HUDEP-2 (cell line): ENCODE measurements at regions not wholly inside any gene's neighbourhood (a gene's known extent, or its start where the extent isn't known, plus 50 kb on each side); places are given as distances from the start of the nearest gene placed in this dataset.

Experiments
- DNase-seq, 76 experiments: peaks; one replicate each; lab custom pipeline; 2025; ENCODE audit not compliant: unreplicated experiment in 76 of 76; lab: John Stamatoyannopoulos, UW

DNA sequence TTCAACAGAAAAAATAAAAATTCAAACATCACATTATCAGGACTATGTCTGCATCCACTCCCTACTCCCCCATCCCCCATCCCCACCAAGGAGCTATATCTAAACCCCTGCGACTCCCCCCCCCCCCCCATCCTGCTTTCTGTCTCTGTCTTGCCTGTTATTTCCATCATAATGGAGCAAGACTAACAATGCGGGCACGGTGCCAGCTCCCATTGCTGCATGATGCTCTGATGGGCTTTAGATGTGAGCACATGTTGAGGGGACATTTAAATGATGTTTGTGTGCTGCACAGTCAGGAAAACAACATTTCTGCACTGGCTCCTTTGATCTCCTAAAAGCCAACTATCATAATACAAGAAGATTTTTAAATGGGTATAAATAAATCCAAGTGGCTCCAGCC is 644.2 kb upstream of the SETBP1 start:
- DNase-seq = no peak

DNA sequence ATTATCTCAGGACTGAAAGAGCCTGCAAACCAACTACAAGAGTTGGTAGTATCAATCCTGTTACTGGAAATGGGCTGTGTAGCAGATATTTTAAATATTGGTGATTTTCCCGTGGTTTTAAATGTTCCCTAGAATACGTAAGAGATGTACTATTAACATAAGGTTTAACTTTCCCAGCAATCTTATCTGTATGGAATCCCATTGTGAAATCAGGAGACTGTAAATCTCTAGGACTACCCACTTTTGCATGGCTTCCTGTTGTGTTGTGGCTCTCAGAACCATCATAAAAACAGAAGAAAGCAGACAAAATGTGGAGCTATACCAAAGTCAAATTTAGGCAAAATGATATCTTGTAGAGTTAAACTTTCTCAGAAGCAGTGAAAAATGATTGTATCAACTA is 641.5 kb upstream of the SETBP1 start:
- no peak for DNase-seq

DNA sequence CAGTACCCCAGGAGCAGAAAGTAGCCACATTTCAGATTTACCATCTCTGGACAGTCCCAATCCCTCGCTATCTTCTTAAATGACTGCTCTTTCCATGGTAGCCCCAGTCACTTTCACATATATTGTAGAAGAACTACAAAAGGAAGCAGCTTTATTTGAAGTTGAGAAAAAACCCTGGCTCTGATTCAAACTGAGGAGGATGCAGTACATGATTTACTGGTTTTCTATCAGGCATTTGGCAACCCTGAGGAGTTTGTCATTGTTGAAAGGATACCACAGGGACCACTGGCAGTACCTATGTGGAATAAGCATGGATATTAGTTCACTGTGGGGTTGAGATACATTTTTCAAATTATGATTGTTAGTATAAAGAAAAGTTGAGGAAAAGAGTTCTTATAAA is 640.9 kb upstream of the SETBP1 start:
- DNase-seq = no peak

DNA sequence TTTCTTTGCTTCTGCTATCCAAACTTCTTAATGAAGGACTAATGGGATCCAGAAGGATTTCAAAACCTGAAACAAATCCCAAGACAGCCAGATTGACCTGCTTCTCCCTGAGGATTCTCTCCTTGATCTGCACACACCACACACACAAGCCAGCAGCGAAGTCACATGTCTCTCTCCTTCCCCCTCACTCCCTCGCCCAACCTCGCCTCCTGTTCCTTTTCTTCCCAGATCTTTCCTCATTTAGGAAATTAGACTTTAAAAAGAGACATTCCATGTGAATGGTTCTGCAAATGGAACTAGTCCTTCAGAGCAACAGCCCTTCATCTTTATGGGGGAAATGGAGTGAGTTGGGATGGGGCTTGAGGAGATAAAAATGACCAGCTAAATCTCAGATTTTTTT is 639.1 kb upstream of the SETBP1 start:
- no peak for DNase-seq

DNA sequence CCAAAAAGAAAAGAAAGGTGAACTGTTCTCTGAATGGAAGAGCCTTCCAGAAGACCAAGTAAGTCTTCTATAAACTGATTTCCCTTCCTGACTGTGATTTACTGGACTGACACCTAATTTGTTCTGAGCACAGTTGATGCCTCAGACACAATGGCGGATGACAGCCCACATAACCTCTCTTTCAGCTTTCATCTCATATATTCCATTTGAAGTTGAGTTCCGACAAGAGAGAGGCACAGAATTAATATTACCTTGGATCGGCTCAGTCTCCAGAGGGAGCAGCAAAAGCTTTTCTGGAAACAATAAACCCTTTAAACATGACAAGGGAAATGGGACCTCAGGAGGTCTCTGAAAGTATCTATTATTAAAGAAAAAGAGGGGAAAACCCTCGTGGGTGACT is 638.7 kb upstream of the SETBP1 start:
- no peak for DNase-seq

DNA sequence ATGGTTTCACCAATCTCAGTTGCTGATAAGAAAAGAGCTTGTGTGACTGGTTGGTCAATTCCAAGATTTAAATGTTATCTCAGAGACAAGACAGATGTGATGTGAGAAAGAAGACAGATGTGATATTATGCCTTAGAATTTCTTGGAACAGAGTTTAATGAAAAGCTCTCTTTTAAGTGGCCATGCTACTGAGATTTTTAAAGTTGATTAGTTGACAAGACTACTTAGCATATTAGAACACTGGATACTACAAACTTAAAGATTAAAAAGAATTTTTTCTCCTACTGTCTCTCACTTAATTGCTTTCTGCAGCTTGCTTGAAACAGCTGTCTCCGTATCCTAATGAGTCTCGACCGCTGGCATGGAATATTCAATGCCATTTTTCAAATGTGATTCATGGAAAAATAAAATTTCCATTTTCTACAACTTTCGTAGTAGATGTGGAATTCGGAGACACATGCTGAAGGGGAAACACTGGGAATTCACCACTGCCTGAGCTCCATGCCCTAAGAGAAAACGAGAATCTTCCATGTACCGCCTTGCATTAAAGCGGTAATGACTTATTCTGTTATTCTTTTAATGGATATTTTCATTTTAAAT is 634.2 kb upstream of the SETBP1 start:
- DNase-seq = no peak

DNA sequence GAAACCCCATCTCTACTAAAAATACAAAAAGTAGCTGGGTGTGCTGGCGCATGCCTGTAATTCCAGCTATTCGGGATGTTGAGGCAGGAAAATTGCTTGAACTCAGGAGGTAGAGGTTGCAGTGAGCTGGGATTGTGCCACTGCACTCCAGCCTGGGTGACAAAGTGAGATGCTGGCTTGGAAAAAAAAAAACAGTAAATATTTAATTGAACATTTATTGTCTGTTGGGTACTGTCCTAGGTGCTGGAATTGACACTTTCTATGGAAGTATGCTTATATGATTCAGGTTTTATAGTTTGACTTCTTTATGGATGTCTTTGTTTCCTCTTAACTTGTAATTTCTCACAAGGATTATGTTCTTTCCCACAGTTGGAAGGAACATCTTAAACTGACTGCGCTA is 633.1 kb upstream of the SETBP1 start:
- no peak for DNase-seq

DNA sequence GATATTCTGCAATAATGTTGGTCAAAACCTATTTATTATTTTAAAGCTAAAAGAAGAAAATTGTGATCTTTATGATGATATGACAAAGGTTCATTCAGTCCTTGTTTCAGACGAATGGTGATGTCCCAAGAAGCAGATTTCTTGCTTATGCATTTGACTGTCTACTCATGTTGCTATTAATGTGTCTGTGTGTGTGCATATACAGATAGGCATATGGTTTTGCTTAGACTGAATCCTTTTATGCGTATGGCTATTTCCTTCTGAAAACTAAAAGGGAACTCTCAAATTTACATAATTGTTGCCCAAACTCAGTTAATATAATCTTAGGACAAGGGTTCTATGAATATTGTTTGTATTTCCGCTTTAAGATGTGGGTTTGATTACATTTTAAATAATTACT is 632.3 kb upstream of the SETBP1 start:
- no peak for DNase-seq

DNA sequence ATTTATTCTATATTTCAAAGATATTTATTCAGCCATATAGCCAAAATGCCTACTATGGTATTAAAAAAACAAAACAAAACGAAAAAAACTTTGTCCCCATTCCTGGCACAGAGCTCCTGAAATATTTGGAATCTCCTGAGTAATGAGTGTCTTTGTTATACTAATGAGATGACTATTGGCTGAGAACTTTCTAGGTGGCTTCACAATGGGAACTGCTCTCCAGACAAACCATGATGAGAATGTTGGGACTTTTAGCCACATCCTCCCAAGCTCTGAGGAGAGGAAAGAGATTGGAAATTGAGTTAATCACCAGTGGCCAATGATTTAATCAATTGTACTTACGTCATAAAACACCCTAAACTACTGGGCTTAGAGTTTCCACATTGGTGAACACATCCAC is 631.8 kb upstream of the SETBP1 start:
- DNase-seq = no peak

DNA sequence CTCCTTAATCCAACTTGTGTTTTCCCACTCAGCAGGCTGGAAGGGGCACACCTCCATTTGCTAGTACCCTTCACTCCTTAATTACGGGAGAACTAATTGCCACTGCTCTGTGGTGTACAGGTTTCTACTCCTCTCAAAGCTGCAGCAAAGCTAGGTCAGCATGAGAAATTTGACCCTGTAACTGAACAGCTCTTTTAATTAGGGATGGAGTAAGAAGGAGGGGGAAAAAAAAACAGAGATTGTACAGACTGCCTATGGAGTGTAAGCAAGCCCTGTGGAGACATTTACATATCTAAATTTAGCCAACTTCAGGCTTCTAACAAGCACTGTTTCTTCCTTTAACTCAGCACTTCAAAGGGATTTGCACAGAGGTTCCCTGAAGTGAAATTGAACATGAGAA is 629.7 kb upstream of the SETBP1 start:
- no peak for DNase-seq

DNA sequence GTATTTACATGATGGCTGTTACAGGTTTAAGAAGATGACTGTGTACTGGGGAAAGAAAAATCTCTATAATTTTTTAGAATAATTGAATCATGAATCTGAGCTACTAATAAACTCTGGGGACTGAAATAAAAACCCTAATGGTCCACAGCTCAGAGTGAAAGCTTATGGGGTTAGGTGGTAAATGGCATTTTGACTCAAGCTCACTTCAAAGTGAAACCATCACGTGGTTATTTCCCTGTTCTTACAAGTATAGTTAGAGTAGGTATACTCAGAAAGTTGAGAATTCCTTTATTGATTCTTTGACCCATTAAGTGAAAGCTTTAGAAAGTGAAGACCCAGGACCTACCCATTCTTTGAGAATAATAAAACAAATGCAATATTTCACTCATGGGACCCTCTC is 626.2 kb upstream of the SETBP1 start:
- DNase-seq = no peak

DNA sequence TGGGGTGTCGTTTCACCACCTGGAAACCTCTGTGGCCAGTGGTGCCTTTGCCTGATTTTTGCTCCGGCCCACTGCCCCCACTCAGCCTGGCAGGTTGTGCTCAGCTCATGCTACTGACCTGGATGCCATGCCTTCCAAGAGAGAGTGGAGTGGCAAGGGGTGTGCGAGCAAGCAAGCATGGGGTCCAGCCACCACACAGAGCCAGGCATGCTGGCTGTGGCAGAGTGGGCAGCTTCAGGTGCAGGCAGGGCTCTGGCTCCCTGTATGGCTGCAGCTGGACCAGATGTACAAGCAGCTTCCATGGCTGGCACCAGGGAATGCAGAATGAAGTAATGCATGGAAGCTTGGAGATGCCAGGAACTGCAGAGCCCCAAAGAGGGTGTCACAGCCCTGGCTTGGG is 620.5 kb upstream of the SETBP1 start:
- no peak for DNase-seq

DNA sequence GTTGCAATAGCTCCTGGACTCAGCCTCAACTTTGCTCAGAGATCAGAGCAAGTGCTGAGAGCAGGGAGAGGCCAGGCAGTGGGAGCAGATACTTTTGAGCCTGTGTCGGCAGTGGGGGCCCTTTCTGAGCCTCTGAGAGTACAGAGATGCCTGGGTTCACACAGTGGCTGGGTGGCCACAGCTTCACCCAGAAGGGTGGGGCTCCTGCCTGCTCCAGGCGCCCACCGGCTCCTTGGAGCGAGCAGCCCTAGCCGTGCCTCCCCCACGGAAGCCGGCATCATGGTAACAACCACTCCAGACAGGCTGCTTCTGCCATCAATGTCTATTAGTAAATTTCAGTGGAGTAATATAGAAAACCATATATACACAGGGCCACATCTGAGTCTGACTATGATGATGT is 619.2 kb upstream of the SETBP1 start:
- DNase-seq = no peak

DNA sequence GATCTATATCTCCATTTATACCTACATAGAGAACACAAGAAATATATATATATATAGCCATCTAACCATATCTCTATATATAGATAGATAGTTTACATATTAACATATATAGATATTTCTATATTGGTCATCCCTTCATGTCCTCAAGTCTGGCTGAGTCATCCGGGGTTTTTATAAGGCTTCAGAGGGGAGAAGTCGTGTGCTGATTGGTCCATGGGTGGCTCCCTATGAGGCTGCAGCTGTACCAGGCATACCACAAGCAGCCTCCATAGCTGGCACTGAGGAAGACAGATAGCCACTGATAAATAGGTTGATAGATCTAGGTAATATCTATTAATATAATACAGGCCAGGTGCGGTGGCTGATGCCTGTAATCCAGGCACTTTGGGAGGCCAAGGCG is 618.3 kb upstream of the SETBP1 start:
- no peak for DNase-seq

DNA sequence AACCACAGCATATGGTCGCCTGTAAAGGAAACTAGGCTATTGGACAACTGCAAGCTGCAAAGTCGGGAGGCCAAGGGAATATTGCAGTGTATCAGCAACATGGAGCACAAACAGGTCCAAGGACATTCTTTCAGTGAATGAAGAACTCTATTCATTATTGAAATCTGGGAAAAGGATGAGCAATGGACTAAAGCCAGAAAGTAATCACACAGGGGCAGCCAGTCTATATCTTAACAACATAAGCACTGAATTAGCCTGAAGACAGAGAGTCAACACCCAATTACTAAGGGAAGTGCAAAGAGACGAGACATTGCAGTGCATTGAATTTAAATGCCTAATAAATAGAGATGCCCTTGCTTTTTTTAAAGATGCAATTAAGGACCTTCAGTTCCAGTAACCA is 615.5 kb upstream of the SETBP1 start:
- DNase-seq = no peak

DNA sequence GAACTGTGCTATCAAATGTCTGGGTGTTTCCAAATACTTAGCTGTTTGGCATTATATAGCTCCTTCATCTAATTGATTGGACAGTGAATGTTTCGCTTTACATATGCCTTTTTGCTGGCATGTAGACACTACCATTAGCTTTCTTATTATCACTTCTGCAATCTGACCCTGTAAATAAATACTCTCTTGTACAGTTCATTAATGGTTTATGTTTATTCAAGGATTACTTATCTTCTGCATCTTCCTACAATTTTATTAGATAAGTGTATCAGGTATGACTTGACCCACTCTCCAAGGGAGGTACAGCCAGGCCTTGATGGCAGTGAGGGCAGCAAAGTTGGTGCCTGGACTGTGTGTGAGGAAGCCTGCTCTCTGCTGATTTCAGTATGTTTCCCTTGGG is 614.1 kb upstream of the SETBP1 start:
- no peak for DNase-seq

DNA sequence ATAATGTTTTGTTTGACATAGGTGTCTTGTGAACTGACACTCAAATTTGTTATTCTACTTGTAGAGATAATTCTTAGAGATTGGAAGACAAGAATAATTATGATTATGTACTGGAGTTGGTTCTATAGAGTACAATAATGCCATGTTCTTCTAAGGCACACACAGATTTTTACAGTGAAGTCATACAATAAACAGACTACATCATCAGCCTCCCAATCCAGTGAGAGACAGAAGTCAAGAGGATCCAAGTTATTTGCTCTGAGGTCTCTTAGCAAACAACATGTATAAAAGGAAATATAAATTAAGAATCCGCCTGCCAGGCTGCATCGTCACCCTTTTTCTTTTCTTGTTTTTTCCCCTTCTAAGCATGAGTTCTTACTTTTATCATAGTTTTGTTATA is 613.5 kb upstream of the SETBP1 start:
- DNase-seq = no peak

DNA sequence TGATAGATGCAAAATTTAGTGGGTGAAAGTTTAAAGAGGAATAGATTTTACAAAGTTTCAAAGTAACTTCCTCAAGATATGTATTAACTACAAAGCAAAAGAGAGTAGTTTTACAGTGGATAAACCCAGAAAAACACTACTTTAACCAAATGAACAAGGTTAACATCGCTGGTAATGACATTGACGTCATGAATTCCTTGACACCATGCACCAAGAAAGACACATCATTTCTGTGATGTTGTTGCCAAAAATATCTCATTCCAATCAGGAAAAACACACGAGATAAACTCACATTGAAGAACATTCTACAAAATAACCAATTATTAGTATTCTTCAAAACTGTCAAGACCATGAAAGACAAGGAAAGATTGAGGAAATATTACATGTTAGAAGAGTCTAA is 605.6 kb upstream of the SETBP1 start:
- DNase-seq = no peak

DNA sequence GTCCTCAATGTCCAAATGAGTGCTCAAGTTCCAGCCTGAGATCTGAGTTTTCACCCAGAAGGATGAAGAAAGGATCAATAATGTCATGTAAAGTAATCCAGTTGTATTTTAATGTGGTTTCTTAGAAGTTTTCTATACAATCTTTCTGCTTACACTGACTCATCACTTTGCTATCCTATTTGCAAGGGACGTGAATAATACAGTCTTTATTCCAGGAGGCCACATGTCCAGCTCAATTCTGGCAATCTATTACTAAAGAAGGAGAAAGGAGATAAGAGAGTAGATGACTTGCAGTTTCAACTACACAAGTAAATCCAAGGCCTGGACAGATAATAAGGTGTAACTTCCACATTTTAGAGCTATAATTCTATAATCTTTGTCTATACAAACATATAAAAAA is 601.1 kb upstream of the SETBP1 start:
- peak in 13 of 76 experiments; percentile 3 to 75 (median 35) for DNase-seq

DNA sequence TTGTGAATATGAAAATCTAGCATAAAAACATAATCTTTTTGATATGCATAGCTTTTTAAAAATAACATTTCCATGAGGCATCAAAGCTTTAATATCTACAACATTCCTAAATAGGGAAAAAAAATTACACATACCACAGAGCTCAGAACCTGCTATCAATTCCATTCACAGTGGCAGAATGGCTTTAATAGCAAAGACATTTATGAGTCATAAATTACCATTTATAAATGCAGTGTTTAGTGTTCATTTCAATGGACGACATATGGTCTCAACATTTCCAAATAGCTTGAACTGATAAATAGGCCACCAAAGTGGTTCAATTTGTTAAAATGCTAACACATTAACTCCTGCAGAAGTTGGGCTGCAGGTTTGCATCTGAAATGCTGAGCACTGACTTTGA is 600.6 kb upstream of the SETBP1 start:
- DNase-seq = no peak

DNA sequence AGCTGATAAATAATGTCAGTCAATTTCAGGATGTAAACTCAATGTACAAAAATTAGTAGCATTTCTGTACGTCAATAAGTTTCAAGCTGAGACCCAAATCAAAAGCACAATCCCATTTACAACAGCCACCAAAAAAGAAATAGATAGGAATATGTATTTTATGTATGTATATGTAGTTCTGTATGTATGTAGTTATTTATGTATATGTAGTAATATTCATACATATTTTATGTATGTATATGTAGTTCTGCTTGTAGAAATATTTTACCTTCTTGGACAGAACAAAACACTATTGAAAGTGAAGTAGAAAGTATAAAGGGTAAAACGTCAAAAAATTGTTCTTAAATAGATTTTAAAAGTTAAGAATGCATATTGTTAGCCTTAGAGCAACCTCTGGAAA is 591.0 kb upstream of the SETBP1 start:
- DNase-seq = no peak

DNA sequence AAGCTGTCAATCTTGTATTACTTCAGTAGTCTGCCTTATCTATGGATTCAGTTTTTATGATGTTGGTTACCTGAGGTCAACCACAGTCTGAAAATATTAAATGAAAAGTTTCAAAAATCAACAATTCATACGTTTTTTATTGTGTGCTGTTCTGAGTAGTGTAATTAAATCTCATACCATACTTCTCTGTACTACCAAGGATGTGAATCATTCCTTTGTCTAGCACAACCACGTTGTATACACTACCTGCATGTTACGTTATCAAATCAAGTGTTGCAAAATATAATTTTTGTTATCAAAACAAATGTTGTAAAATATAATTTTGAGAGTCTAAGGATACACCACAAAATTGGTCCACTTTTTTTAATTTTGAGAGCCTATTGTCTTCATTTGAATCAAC is 590.2 kb upstream of the SETBP1 start:
- no peak for DNase-seq

DNA sequence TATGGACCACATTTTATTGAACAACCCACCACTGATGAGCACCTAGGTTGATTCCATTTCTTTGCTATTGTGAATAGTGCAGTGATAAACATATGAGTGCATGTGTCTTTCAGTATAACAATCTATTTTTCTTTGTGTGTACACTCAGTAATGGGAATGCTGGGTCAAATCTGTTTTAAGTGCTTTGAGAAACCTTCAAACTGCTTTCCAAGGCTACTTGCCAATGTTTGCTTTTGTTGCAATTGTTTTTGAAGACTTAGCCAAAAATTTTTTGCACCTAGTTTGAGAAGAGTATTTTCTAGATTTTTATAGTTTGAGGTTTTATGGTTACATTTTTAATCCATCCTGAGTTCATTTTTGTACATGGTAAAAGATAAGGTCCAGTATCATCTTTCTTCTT is 587.4 kb upstream of the SETBP1 start:
- DNase-seq = no peak

DNA sequence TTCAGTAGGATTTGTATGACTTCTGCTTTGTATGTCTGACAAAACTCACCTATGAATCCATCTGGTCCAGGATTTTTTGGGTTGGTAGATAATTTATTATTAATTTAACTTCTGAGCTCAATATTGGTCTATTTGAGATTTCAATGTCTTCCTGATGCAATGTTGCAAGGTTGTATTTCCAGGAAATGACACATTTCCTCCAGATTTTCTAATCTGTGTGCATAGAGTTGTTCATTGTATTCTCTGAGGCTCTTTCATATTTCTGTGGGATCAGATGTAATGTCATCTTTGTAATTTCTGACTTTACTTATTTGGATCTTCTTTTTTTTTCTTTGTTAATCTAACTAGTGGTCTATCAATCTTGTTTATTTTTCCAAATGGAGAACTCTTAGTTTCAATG is 584.7 kb upstream of the SETBP1 start:
- no peak for DNase-seq
